GM12878 (cell line): ENCODE measurements at regions not wholly inside any gene's neighbourhood (a gene's known extent, or its start where the extent isn't known, plus 50 kb on each side); places are given as distances from the start of the nearest gene placed in this dataset.

ENCODE experiments used
- ATAC-seq: fragments of 200-7000 bp; cut with Tn5 transposase; 3 replicates; pipeline ENCODE4 v1.9.1; 2020; ENCODE audit warnings: mild to moderate bottlenecking, moderate library complexity
- BruUV-seq: library from RNA; stranded (reverse); fragments of 400-500 nt; replicated peaks from 2 replicates; lab custom pipeline; 2021; lab: Mats Ljungman, UMichigan
- CTCF ChIA-PET: fragments of 300-600 bp; sonication (Branson Sonifier 250); formaldehyde crosslinking; extraction: SDS; loops from one replicate; lab custom pipeline; 2021; ENCODE audit warnings: inconsistent platforms; lab: Yijun Ruan, JAX
- POLR2A ChIA-PET: fragments of 350-600 bp; formaldehyde crosslinking; extraction: SDS; loops from one replicate; lab custom pipeline; 2021; ENCODE audit warnings: inconsistent platforms; lab: Charles Lee
- RAD21 ChIA-PET: fragments of 300-600 bp; sonication (Branson Sonifier 250); formaldehyde crosslinking; loops from one replicate; lab custom pipeline; 2023; ENCODE audit warnings: antibody characterized with exemption; ENCODE audit not compliant: unreplicated experiment; lab: Charles Lee
- SMC1A ChIA-PET: fragments of 300-600 bp; sonication (Branson Sonifier 250); formaldehyde crosslinking; loops from one replicate; lab custom pipeline; 2023; ENCODE audit not compliant: unreplicated experiment, uncharacterized antibody; lab: Charles Lee
- DNase-seq: peaks from one replicate; pipeline ENCODE4 v3.0.0-alpha.2; 2011; ENCODE audit warnings: low read depth, low spot score
- FAIRE-seq: peaks from 3 replicates; lab custom pipeline; 2011; peaks lifted over from hg19 to GRCh38; lab: Jason Lieb, UNC
- H2AFZ ChIP-seq: 2 replicates; pipeline ENCODE4 v1.6.0; 2011; ENCODE audit warnings: low read depth, low read length, control low read depth; ENCODE audit not compliant: control insufficient read depth
- H3K27ac ChIP-seq: 2 replicates; pipeline ENCODE4 v1.5.1; 2011; ENCODE audit warnings: control low read depth; ENCODE audit not compliant: control insufficient read depth, insufficient read depth
- H3K27me3 ChIP-seq, 2 experiments: replicated peaks in 1 of 2; 2 replicates each; pipeline versions ENCODE4 v1.6.0 to v1.6.1; 2011; ENCODE audit warnings: low read length in 1 of 2; ENCODE audit not compliant: control insufficient read depth in 2 of 2, insufficient read depth in 2 of 2
- H3K36me3 ChIP-seq, 2 experiments: 2 replicates each; pipeline ENCODE4 v1.5.1; 2011; ENCODE audit warnings: low read length in 1 of 2; ENCODE audit not compliant: control insufficient read depth in 2 of 2, insufficient read depth in 2 of 2
- H3K4me1 ChIP-seq: 2 replicates; pipeline ENCODE4 v1.6.1; 2011; ENCODE audit warnings: mild to moderate bottlenecking, low read length, moderate library complexity, mixed read lengths; ENCODE audit not compliant: control insufficient read depth, insufficient read depth
- H3K4me2 ChIP-seq: 2 replicates; pipeline ENCODE4 v1.6.0; 2011; ENCODE audit warnings: control low read depth; ENCODE audit not compliant: control insufficient read depth, insufficient read depth
- H3K4me3 ChIP-seq: fragments of 200-600 bp; sonication (generic); 2 replicates; pipeline ENCODE4 v1.5.1; 2016
- H3K79me2 ChIP-seq: 2 replicates; pipeline ENCODE4 v1.6.0; 2011; ENCODE audit warnings: low read length; ENCODE audit not compliant: control insufficient read depth, insufficient read depth
- H3K9ac ChIP-seq: 2 replicates; pipeline ENCODE4 v1.8.0; 2011; ENCODE audit warnings: low read length, control low read depth, mixed read lengths; ENCODE audit not compliant: control insufficient read depth, insufficient read depth
- H3K9me3 ChIP-seq: replicated peaks from 3 replicates; pipeline ENCODE4 v1.5.1; 2011; ENCODE audit warnings: mild to moderate bottlenecking, low read length; ENCODE audit not compliant: control insufficient read depth, insufficient read depth
- H4K20me1 ChIP-seq: 2 replicates; pipeline ENCODE4 v1.6.0; 2011; ENCODE audit not compliant: control insufficient read depth, insufficient read depth
- ATF7 ChIP-seq: fragments of 450-650 bp; IDR thresholded peaks from 2 replicates; pipeline ENCODE4 v1.6.1; 2016; ENCODE audit warnings: low read depth, mild to moderate bottlenecking
- BRCA1 ChIP-seq: IDR thresholded peaks from 2 replicates; pipeline ENCODE4 v1.6.1; 2011; ENCODE audit warnings: low read depth, low read length, improper control_type of control experiment
- E2F4 ChIP-seq: IDR thresholded peaks from 2 replicates; pipeline ENCODE4 v1.6.1; 2012; ENCODE audit warnings: low read depth, low read length, improper control_type of control experiment
- GABPA ChIP-seq: IDR thresholded peaks from 2 replicates; pipeline ENCODE4 v1.6.1; 2014; ENCODE audit warnings: antibody characterized with exemption, low read depth, mild to moderate bottlenecking, inconsistent platforms
- GATAD2B ChIP-seq: fragments of 450-650 bp; conservative IDR thresholded peaks from 2 replicates; pipeline ENCODE4 v1.6.1; 2017; ENCODE audit warnings: low read depth, mild to moderate bottlenecking, moderate library complexity
- HDAC6 ChIP-seq: fragments of 200-600 bp; sonication (generic); IDR thresholded peaks from one replicate; pipeline ENCODE4 v1.8.0; 2017; ENCODE audit warnings: antibody characterized with exemption; ENCODE audit not compliant: unreplicated experiment
- KLF5 ChIP-seq: fragments of 450-650 bp; IDR thresholded peaks from 2 replicates; pipeline ENCODE4 v1.6.1; 2014; ENCODE audit warnings: mild to moderate bottlenecking; ENCODE audit not compliant: partially characterized antibody
- MLLT1 ChIP-seq: fragments of 450-650 bp; IDR thresholded peaks from 2 replicates; pipeline ENCODE4 v1.6.1; 2016; ENCODE audit warnings: mild to moderate bottlenecking
- NRF1 ChIP-seq: conservative IDR thresholded peaks from 2 replicates; pipeline ENCODE4 v1.6.1; 2011; ENCODE audit warnings: mild to moderate bottlenecking, low read depth, low read length, improper control_type of control experiment
- PML ChIP-seq: IDR thresholded peaks from 2 replicates; pipeline ENCODE4 v1.6.1; 2012; ENCODE audit warnings: low read length, inconsistent platforms
- SREBF1 ChIP-seq: IDR thresholded peaks from 2 replicates; pipeline ENCODE4 v1.6.1; 2012; ENCODE audit warnings: mild to moderate bottlenecking, low read length
- SUPT20H ChIP-seq: IDR thresholded peaks from 2 replicates; pipeline ENCODE4 v1.6.1; 2011; ENCODE audit warnings: low read depth, mild to moderate bottlenecking, low read length, moderate library complexity, borderline replicate concordance; ENCODE audit not compliant: control insufficient read depth
- TCF12 ChIP-seq: IDR thresholded peaks from 2 replicates; pipeline ENCODE4 v1.6.1; 2011; ENCODE audit warnings: low read depth, mild to moderate bottlenecking, low read length
- YBX1 ChIP-seq: fragments of 450-650 bp; IDR thresholded peaks from 2 replicates; pipeline ENCODE4 v1.6.1; 2016; ENCODE audit warnings: antibody characterized with exemption
- ZBTB33 ChIP-seq: fragments of 450-650 bp; IDR thresholded peaks from 2 replicates; pipeline ENCODE4 v1.6.1; 2017; ENCODE audit warnings: mild to moderate bottlenecking
- in situ Hi-C: fragments of 300-500 bp; cut with MboI; formaldehyde crosslinking; loops from 9 replicates; pipeline ENCODE4 v1.14.3; 2018; ENCODE audit warnings: mixed read lengths
- intact Hi-C: fragments of 100-400 bp; cut with micrococcal nuclease; formaldehyde crosslinking; loops from one replicate; pipeline ENCODE4 v1.14.2; 2022; ENCODE audit not compliant: unreplicated experiment
- TF ChIP-seq, protein P1 (sequence below): IDR thresholded peaks from 2 replicates; pipeline ENCODE4 v1.6.1; 2011; ENCODE audit warnings: low read depth, low read length, improper control_type of control experiment, borderline replicate concordance
- TF ChIP-seq, protein P2 (sequence below): fragments of 450-650 bp; IDR thresholded peaks from 2 replicates; pipeline ENCODE4 v1.6.1; 2018; ENCODE audit warnings: mild to moderate bottlenecking, low read depth, moderate library complexity; ENCODE audit not compliant: partially characterized antibody

DNA sequence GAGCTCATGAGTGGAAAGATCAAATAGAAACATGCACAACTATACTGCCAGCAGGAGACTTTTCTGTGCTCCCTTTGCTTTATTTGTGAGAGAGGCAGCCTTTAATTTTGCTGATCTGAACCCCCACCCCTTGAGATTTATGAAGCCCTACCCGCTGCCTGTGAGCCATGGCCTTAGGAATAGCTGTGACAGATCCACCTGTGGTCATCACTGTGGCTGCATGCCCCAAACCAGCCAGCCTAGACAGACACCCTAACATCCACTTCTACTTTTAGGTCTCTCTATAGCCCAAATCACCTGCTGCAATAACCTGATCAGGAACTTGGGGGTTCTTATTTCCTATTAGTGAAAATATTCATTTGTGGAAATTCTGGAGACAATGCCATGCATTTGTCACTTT lies 196.2 kb downstream of the C1orf94 start (continued):
- TF ChIP-seq ZBTB33 = no peak

- SMC1A ChIA-PET = no interaction called here
- no peaks in the 10 kb centered on the region for H4K20me1 ChIP-seq
- no TSS peak for BruUV-seq
- H2AFZ ChIP-seq = no peak overlapping the region
- no peak for DNase-seq
- no peaks in the 10 kb centered on the region for H3K79me2 ChIP-seq
- RAD21 ChIA-PET = no interaction called here
- no peak overlapping the region for H3K4me3 ChIP-seq
- no peak overlapping the region for H3K4me2 ChIP-seq
- H3K4me1 ChIP-seq = no peaks in the 10 kb centered on the region
- H3K9ac ChIP-seq = no peak overlapping the region
- ATAC-seq = no peak
- POLR2A ChIA-PET = no interaction called here
- no peaks in the 10 kb centered on the region for H3K36me3 ChIP-seq
- FAIRE-seq = no peak
- no peaks in the 10 kb centered on the region for H3K9me3 ChIP-seq
- in situ Hi-C loops = no loop called here
- no peak overlapping the region for H3K27ac ChIP-seq
- H3K27me3 ChIP-seq = no peaks in the 10 kb centered on the region; a peak in 2 of 4 replicates
- CTCF ChIA-PET = no interaction called here
- intact Hi-C loops = no loop called here
- TF ChIP-seq, protein P1, sequence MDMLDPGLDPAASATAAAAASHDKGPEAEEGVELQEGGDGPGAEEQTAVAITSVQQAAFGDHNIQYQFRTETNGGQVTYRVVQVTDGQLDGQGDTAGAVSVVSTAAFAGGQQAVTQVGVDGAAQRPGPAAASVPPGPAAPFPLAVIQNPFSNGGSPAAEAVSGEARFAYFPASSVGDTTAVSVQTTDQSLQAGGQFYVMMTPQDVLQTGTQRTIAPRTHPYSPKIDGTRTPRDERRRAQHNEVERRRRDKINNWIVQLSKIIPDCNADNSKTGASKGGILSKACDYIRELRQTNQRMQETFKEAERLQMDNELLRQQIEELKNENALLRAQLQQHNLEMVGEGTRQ = no peak
- TF ChIP-seq MLLT1 (no peak), E2F4 (no peak), NRF1 (no peak), GATAD2B (no peak), KLF5 (no peak), BRCA1 (no peak), SUPT20H (no peak), TCF12 (no peak), SREBF1 (no peak), ATF7 (no peak), PML (no peak), GABPA (no peak), YBX1 (no peak), HDAC6 (no peak)
- TF ChIP-seq, protein P2, sequence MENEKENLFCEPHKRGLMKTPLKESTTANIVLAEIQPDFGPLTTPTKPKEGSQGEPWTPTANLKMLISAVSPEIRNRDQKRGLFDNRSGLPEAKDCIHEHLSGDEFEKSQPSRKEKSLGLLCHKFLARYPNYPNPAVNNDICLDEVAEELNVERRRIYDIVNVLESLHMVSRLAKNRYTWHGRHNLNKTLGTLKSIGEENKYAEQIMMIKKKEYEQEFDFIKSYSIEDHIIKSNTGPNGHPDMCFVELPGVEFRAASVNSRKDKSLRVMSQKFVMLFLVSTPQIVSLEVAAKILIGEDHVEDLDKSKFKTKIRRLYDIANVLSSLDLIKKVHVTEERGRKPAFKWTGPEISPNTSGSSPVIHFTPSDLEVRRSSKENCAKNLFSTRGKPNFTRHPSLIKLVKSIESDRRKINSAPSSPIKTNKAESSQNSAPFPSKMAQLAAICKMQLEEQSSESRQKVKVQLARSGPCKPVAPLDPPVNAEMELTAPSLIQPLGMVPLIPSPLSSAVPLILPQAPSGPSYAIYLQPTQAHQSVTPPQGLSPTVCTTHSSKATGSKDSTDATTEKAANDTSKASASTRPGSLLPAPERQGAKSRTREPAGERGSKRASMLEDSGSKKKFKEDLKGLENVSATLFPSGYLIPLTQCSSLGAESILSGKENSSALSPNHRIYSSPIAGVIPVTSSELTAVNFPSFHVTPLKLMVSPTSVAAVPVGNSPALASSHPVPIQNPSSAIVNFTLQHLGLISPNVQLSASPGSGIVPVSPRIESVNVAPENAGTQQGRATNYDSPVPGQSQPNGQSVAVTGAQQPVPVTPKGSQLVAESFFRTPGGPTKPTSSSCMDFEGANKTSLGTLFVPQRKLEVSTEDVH = no peak
Measured at GRCh38 chr1:34373912-34374311, 197.2 kb downstream of the C1orf94 start.
